CD4-positive, CD25-positive, alpha-beta regulatory T cell (primary cell): ENCODE measurements at regions not wholly inside any gene's neighbourhood (a gene's known extent, or its start where the extent isn't known, plus 50 kb on each side); places are given as distances from the start of the nearest gene placed in this dataset.

Experiments used
- ATAC-seq, 2 donors: fragments of 150-1000 bp; cut with Tn5 transposase; one replicate each; pipeline ENCODE4 v1.10.0; 2021; ENCODE audit warnings: low read depth in 2 of 2, moderate number of reproducible peaks in 2 of 2, moderate library complexity in 1 of 2
- DNase-seq, 3 donors: peaks; one replicate each; pipeline versions ENCODE4 v3.0.0 to v3.0.0-alpha.2; 2012 to 2022; ENCODE audit warnings: mixed read lengths in 1 of 3
- H3K27ac ChIP-seq: one replicate; pipeline ENCODE4 v1.7.0; 2013; ENCODE audit warnings: mild to moderate bottlenecking, low read length; ENCODE audit not compliant: insufficient read depth, poor library complexity, severe bottlenecking
- H3K27me3 ChIP-seq: one replicate; pipeline ENCODE4 v1.7.0; 2013; ENCODE audit warnings: low read length; ENCODE audit not compliant: control insufficient read depth, insufficient read depth
- H3K36me3 ChIP-seq: one replicate; pipeline ENCODE4 v1.7.0; 2013; ENCODE audit warnings: mild to moderate bottlenecking, low read length, moderate library complexity; ENCODE audit not compliant: control insufficient read depth, insufficient read depth
- H3K4me1 ChIP-seq: 2 replicates; pipeline ENCODE4 v1.7.0; 2013; ENCODE audit warnings: mild to moderate bottlenecking, low read length; ENCODE audit not compliant: insufficient read depth, control insufficient read depth, poor library complexity, severe bottlenecking
- H3K4me3 ChIP-seq: one replicate; pipeline ENCODE4 v1.7.0; 2013; ENCODE audit warnings: low read depth, mild to moderate bottlenecking, low read length, moderate library complexity
- H3K9me3 ChIP-seq, 2 experiments: 1 replicate in 1 of 2; 2 replicates in 1 of 2; pipeline ENCODE4 v1.7.0; 2013; ENCODE audit warnings: low read length in 2 of 2, mild to moderate bottlenecking in 1 of 2, moderate library complexity in 1 of 2; ENCODE audit not compliant: control insufficient read depth in 2 of 2
- H3K27ac Mint-ChIP-seq, 3 donors: one replicate each; pipeline ENCODE4 v1.8.0; 2020 to 2022; ENCODE audit warnings: mild to moderate bottlenecking in 3 of 3, mixed read lengths in 3 of 3, moderate library complexity in 2 of 3
- H3K27me3 Mint-ChIP-seq: one replicate; pipeline ENCODE4 v1.8.0; 2022; ENCODE audit warnings: mild to moderate bottlenecking, mixed read lengths
- H3K36me3 Mint-ChIP-seq: one replicate; pipeline ENCODE4 v1.8.0; 2020; ENCODE audit warnings: mixed read lengths
- H3K4me1 Mint-ChIP-seq, 4 donors: one replicate each; pipeline ENCODE4 v1.8.0; 2020 to 2022; ENCODE audit warnings: mixed read lengths in 4 of 4, mild to moderate bottlenecking in 1 of 4
- H3K4me3 Mint-ChIP-seq, 4 donors: one replicate each; pipeline ENCODE4 v1.8.0; 2020 to 2022; ENCODE audit warnings: mild to moderate bottlenecking in 4 of 4, mixed read lengths in 4 of 4, moderate library complexity in 3 of 4
- H3K9me3 Mint-ChIP-seq, 7 donors: one replicate each; pipeline ENCODE4 v1.8.0; 2020 to 2022; ENCODE audit warnings: mixed read lengths in 7 of 7, mild to moderate bottlenecking in 3 of 7, moderate library complexity in 2 of 7

DNA sequence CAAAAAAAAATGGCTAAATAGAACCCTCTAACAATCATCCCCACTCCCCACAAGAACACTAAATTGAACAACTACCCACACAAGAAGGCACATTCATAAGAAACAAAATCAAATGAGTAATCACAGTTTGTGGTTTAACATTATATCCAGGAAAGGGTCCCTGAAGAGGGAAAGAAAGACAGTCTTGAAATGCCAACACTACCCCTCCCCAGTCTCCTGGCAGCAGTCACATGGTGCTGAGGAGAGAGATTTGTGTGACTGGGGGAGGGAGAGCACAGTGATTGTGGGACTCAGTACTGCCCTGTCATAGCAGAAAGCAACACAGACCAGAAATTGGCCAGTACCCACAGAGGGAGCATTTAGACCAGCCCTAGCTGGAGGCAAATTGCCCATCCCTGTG is 443.7 kb upstream of the BTBD3 start:
- Histone ChIP-seq H3K4me3 (no peak overlapping the region), H3K27ac (no peak overlapping the region), H3K9me3 (peaks cover 0 to 14% of the 10 kb centered on the region in 2 experiments), H3K4me1 (no peaks in the 10 kb centered on the region), H3K36me3 (no peaks in the 10 kb centered on the region), H3K27me3 (no peaks in the 10 kb centered on the region)
- H3K27ac Mint-ChIP-seq: no peak overlapping the region
- ATAC-seq (no peak), DNase-seq (no peak)
- H3K36me3 Mint-ChIP-seq: no peaks in the 10 kb centered on the region
- no peak overlapping the region for H3K4me3 Mint-ChIP-seq
- H3K27me3 Mint-ChIP-seq: no peaks in the 10 kb centered on the region
- H3K9me3 Mint-ChIP-seq: peaks cover 0 to 27% (median 12%) of the 10 kb centered on the region in 7 donors
- no peaks in the 10 kb centered on the region for H3K4me1 Mint-ChIP-seq

DNA sequence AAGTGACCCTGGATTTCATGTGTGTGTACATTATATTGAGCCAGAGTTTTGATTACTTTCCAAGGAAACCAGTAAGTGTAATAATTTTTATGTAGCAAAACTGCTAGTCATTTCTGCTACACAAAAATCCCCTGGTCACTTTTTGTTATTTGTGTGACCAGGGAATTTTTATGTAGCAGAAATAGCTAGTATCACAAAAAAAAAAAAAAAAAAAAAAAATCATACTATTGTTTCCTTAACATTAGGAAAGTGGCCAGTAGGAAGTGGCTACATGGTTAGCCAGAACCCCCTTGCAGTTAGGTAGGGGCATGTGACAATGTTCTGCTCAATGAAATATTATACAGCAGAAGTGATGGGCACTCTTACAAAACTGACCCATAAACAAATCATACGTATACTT is 434.0 kb upstream of the BTBD3 start:
- DNase-seq (no peak), ATAC-seq (no peak)
- Mint-ChIP-seq H3K36me3 (no peaks in the 10 kb centered on the region), H3K27ac (no peak overlapping the region), H3K4me3 (no peak overlapping the region), H3K9me3 (peaks cover 2 to 9% (median 6%) of the 10 kb centered on the region in 7 donors), H3K27me3 (no peaks in the 10 kb centered on the region), H3K4me1 (no peaks in the 10 kb centered on the region)
- H3K4me1 ChIP-seq: no peaks in the 10 kb centered on the region
- no peaks in the 10 kb centered on the region for H3K36me3 ChIP-seq
- H3K27ac ChIP-seq: no peak overlapping the region
- H3K27me3 ChIP-seq: no peaks in the 10 kb centered on the region
- H3K4me3 ChIP-seq: no peak overlapping the region
- no peaks in the 10 kb centered on the region for H3K9me3 ChIP-seq

DNA sequence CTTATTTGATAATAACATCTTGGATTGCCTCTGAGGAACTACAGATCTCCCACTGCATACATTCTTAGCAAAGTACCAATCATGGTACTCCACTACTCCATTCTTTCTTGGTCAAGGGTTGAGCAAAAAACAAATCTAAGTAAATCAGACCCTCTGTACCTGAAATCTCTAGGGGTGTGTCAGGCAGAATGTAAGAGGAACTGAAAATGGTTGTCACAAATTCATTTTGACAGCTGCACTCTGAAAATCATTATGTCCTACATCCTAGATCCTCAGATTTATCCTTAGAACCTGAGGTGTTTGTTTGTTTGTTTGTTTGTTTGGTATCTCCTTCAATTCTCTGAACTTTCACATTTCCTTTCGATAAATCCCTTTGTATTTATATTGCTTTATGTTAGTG is 433.2 kb upstream of the BTBD3 start:
- no peak for DNase-seq
- no peaks in the 10 kb centered on the region for H3K36me3 Mint-ChIP-seq
- Histone ChIP-seq H3K4me3 (no peak overlapping the region), H3K36me3 (no peaks in the 10 kb centered on the region), H3K4me1 (no peaks in the 10 kb centered on the region), H3K27me3 (no peaks in the 10 kb centered on the region), H3K27ac (no peak overlapping the region), H3K9me3 (no peaks in the 10 kb centered on the region)
- no peak overlapping the region for H3K4me3 Mint-ChIP-seq
- peaks cover 0 to 12% (median 6%) of the 10 kb centered on the region in 7 donors for H3K9me3 Mint-ChIP-seq
- H3K27me3 Mint-ChIP-seq: no peaks in the 10 kb centered on the region
- no peaks in the 10 kb centered on the region for H3K4me1 Mint-ChIP-seq
- no peak for ATAC-seq
- no peak overlapping the region for H3K27ac Mint-ChIP-seq

DNA sequence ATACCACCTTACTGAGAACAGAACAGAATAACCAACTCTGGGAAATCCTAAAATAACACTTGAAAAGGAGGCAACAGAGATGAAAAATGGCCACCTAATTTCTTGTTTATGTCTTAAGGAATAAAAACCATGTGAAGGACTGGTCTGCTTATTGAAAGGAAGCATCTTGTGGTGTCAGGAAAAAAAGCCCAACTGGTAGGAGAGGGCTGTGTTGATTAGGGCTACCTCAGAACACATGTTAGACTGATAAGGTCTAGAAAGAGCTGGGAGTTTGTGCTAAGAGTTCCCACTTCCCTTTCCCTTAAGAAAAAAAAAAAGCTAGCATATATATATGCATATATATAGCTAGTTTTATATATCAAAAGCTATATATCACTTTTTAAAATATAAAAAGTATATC is 425.3 kb upstream of the BTBD3 start:
- H3K9me3 ChIP-seq: no peaks in the 10 kb centered on the region
- H3K36me3 ChIP-seq: no peaks in the 10 kb centered on the region
- H3K27ac Mint-ChIP-seq: no peak overlapping the region
- H3K4me1 ChIP-seq: no peaks in the 10 kb centered on the region
- no peak overlapping the region for H3K4me3 ChIP-seq
- no peak overlapping the region for H3K27ac ChIP-seq
- no peaks in the 10 kb centered on the region for H3K27me3 Mint-ChIP-seq
- no peaks in the 10 kb centered on the region for H3K27me3 ChIP-seq
- no peak for DNase-seq
- H3K4me3 Mint-ChIP-seq: no peak overlapping the region
- ATAC-seq: no peak
- no peaks in the 10 kb centered on the region for H3K4me1 Mint-ChIP-seq
- no peaks in the 10 kb centered on the region for H3K36me3 Mint-ChIP-seq
- H3K9me3 Mint-ChIP-seq: peaks cover 2 to 11% (median 9%) of the 10 kb centered on the region in 7 donors

DNA sequence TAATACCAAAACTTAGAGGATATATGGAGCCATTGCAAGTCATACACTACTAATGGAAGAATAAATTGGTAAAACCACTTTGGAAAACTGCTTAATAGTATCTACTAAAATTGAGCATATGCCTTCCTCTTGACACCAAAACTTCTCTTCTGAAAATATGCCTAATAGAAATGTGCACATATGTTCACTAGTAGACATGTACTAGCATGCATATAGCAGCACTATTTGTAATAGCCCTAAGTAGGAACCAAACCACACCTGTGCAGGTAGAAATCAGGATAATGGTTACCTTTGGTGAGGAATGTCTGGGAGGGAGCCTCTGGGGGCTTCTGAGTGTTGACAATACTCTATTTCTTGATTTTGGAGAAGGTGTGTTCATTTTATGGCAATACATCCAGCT is 424.8 kb upstream of the BTBD3 start:
- no peaks in the 10 kb centered on the region for H3K36me3 Mint-ChIP-seq
- ATAC-seq: no peak
- Histone ChIP-seq H3K36me3 (no peaks in the 10 kb centered on the region), H3K9me3 (no peaks in the 10 kb centered on the region), H3K4me1 (no peaks in the 10 kb centered on the region), H3K4me3 (no peak overlapping the region), H3K27ac (no peak overlapping the region), H3K27me3 (no peaks in the 10 kb centered on the region)
- no peaks in the 10 kb centered on the region for H3K27me3 Mint-ChIP-seq
- no peak overlapping the region for H3K27ac Mint-ChIP-seq
- no peak for DNase-seq
- no peaks in the 10 kb centered on the region for H3K4me1 Mint-ChIP-seq
- no peak overlapping the region for H3K4me3 Mint-ChIP-seq
- H3K9me3 Mint-ChIP-seq: peaks cover 1 to 11% (median 7%) of the 10 kb centered on the region in 7 donors

DNA sequence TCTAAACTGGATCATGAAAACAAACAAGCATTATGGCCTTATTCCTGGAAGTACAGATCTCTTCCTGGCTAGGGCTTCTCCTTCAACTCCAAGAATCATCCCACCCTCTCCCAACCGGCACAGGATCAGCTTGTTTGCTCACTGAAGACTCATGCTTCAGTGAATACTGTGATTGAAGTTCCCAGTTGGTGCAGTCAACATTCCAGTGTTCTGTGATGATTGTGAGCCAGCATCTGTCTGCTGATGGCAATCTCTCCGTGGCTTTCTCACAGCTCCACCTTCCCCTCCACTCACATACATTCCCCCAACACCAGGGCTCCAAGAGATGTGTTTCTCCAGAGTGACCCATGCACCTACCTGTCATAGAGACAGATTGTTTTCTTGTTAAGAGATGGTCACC is 421.3 kb upstream of the BTBD3 start:
- Mint-ChIP-seq H3K36me3 (no peaks in the 10 kb centered on the region), H3K4me1 (no peaks in the 10 kb centered on the region)
- DNase-seq: no peak

DNA sequence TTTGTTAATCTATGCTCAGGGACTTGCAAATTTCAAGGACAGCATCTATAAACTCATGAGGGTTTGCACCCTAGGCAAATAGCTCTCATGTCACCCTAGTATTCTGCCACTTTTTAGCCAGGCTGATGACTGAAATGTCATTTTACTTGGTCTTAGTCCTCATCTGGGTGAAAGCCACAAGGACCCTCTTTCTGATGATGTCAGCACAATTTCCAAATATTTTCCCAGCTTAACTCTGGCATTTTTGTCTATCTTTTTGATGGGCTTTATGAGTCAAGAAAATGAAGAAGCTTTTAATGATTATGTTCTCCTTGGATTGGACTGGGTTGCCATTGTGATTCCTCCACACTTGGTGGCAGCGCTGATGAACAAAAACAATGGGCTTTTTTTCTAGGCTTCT is 420.1 kb upstream of the BTBD3 start:
- Histone ChIP-seq H3K27ac (no peak overlapping the region), H3K9me3 (no peaks in the 10 kb centered on the region), H3K4me1 (no peaks in the 10 kb centered on the region), H3K4me3 (no peak overlapping the region), H3K27me3 (no peaks in the 10 kb centered on the region), H3K36me3 (no peaks in the 10 kb centered on the region)
- Mint-ChIP-seq H3K4me3 (no peak overlapping the region), H3K36me3 (no peaks in the 10 kb centered on the region), H3K27ac (no peak overlapping the region), H3K9me3 (peaks cover 0 to 16% (median 6%) of the 10 kb centered on the region in 7 donors), H3K4me1 (no peaks in the 10 kb centered on the region), H3K27me3 (peaks cover 4% of the 10 kb centered on the region)
- no peak for DNase-seq
- ATAC-seq: no peak

More for the DNA sequence above, 421.3 kb upstream of the BTBD3 start:
- Histone ChIP-seq H3K4me3 (no peak overlapping the region), H3K9me3 (no peaks in the 10 kb centered on the region), H3K4me1 (no peaks in the 10 kb centered on the region), H3K27ac (no peak overlapping the region), H3K36me3 (no peaks in the 10 kb centered on the region), H3K27me3 (no peaks in the 10 kb centered on the region)
- Mint-ChIP-seq H3K4me3 (no peak overlapping the region), H3K27ac (no peak overlapping the region), H3K9me3 (peaks cover 2 to 11% (median 6%) of the 10 kb centered on the region in 7 donors), H3K27me3 (peaks cover 4% of the 10 kb centered on the region)
- no peak for ATAC-seq

DNA sequence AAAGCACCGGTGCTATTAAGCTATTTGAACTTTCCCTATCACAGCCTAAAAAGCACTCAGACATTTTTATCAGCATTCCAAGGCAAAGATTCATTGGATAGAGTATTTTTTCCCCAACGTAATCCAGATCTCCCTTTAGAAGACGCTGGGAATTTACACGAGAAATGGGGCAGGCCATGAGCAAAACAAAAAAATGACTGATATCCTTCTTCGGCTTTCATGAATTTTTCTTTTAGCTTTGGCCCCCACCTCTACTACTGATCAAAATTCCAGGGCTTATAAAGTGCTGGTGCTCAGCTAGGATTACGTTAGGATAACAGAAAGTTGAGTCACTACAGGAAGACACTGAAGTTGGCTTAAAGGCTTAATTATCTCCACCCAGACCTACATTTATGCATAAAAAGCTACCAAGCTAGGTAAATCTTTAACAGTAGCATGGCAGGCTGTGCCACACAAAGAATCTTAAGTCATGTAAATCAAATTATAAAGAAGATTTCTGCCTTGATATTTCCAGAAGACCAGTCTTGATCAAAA is 418.5 kb upstream of the BTBD3 start:
- no peaks in the 10 kb centered on the region for H3K4me1 Mint-ChIP-seq
- H3K4me1 ChIP-seq: no peaks in the 10 kb centered on the region
- H3K36me3 ChIP-seq: no peaks in the 10 kb centered on the region
- no peaks in the 10 kb centered on the region for H3K27me3 ChIP-seq
- ATAC-seq (no peak), DNase-seq (no peak)
- peaks cover 4% of the 10 kb centered on the region for H3K27me3 Mint-ChIP-seq
- H3K9me3 ChIP-seq: no peaks in the 10 kb centered on the region
- H3K9me3 Mint-ChIP-seq: peaks cover 4 to 16% (median 7%) of the 10 kb centered on the region in 7 donors
- H3K27ac Mint-ChIP-seq: no peak overlapping the region
- no peak overlapping the region for H3K4me3 ChIP-seq
- H3K27ac ChIP-seq: no peak overlapping the region
- no peaks in the 10 kb centered on the region for H3K36me3 Mint-ChIP-seq
- no peak overlapping the region for H3K4me3 Mint-ChIP-seq
